Heart right ventricle (tissue), 16 donors: ENCODE measurements at regions not wholly inside any gene's neighbourhood (a gene's known extent, or its start where the extent isn't known, plus 50 kb on each side); places are given as distances from the start of the nearest gene placed in this dataset.
A peak's percentile ranks its signal among the peaks of the same experiment; 100 is the strongest.

Experiments used
- ATAC-seq, 8 donors: fragments of 200-7000 bp; cut with Tn5 transposase; one replicate each; pipeline ENCODE4 v1.9.1; 2020; ENCODE audit warnings: mild to moderate bottlenecking in 8 of 8, moderate library complexity in 8 of 8, moderate number of reproducible peaks in 1 of 8
- DNase-seq, 2 donors: peaks; one replicate each; pipeline ENCODE4 v3.0.0-alpha.2; 2020
- H3K27ac ChIP-seq, 10 donors: fragments of 200-600 bp; sonication (generic) in 2 of 10; one replicate each; pipeline versions ENCODE4 v1.5.0 to v1.8.0; 2020 to 2022; ENCODE audit warnings: mild to moderate bottlenecking in 3 of 10
- H3K27me3 ChIP-seq, 7 donors: fragments of 200-600 bp; one replicate each; pipeline ENCODE4 v1.8.0; 2021 to 2022; ENCODE audit warnings: mild to moderate bottlenecking in 2 of 7
- H3K36me3 ChIP-seq, 9 donors: fragments of 200-600 bp; sonication (generic) in 1 of 9; one replicate each; pipeline versions ENCODE4 v1.5.0 to v1.8.0; 2020 to 2022; ENCODE audit warnings: mild to moderate bottlenecking in 2 of 9
- H3K4me1 ChIP-seq, 9 donors: fragments of 200-600 bp; sonication (generic) in 1 of 9; one replicate each; pipeline versions ENCODE4 v1.5.0 to v1.8.0; 2020 to 2022; ENCODE audit warnings: mild to moderate bottlenecking in 4 of 9
- H3K4me3 ChIP-seq, 10 donors: fragments of 200-600 bp; sonication (generic) in 2 of 10; one replicate each; pipeline versions ENCODE4 v1.5.0 to v1.8.0; 2020 to 2022; ENCODE audit warnings: mild to moderate bottlenecking in 7 of 10, moderate library complexity in 2 of 10
- H3K9me3 ChIP-seq, 11 donors: fragments of 200-600 bp in 10 of 11; sonication (generic) in 2 of 11; one replicate each; pipeline versions ENCODE4 v1.5.0 to v1.8.0; 2013 to 2022; ENCODE audit warnings: mild to moderate bottlenecking in 2 of 11, control low read depth in 1 of 11, moderate library complexity in 1 of 11
- CTCF ChIP-seq, 9 donors: fragments of 200-600 bp; sonication (generic) in 2 of 9; IDR thresholded peaks; one replicate each; pipeline versions ENCODE4 v1.5.0 to v1.8.0; 2021 to 2022; ENCODE audit warnings: antibody characterized with exemption in 9 of 9, mild to moderate bottlenecking in 5 of 9, moderate library complexity in 1 of 9
- WGBS, 2 donors: extraction: QIAGEN DNeasy Blood & Tissue Kit; methylation state at CpG; one replicate each; pipeline ENCODE4 v1.1.7; 2013; ENCODE audit warnings: inconsistent platforms in 1 of 2; 5-methylcytosine and 5-hydroxymethylcytosine counted together
- intact Hi-C, 10 donors: fragments of 100-400 bp; cut with DNase I; formaldehyde crosslinking; loops; one replicate each; pipeline versions ENCODE4 v1.11.1 to v1.14.2; 2022
- donor health status: Arrhythmogenic right ventricular cardiomyopathy.
- donor health status: ischemic (EF 13 %, LVEDD 7.1; RV severe dilation, severe dysfunction).
- donor health status: healthy with polysubstance abuse.
- donor health status: DM: no; HTN: yes; CAD: no.
- donor health status: DM: no; HTN: no; CAD: no.
- donor health status: ischemic (EF 25% LVEDD 6.9; RV normal size, moderate dysfunction).
- donor health status: ischemic (EF 25% LVEDD 5.7; RV mildly dilated, moderate dysfunction).
- donor health status: healthy.
- donor health status: DM: yes; HTN: yes; CAD: no.
- donor health status: Ischemic cardiomyopathy.
- donor health status: ischemic (EF 35%, LVEDD 5.7; RV mildly dilated, moderate dysfunction).
- donor health status: nonischemic (EF 11% LVEDD 7.7; RV severe dilation, severe dysfunction).
- donor health status: DM: yes; HTN: yes; CAD: no.
- donor health status: PGD.
- donor health status: ischemic (EF 29% LVEDD 5.4; RV normal size, mild dysfunction).
- donor health status: nonischemic (EF 23%, LVEDD 6.1; RV moderate dilation, normal function).

- no peaks in the 10 kb centered on the region for H3K27me3 ChIP-seq
- peak; percentile 62 to 93 (median 88) for ATAC-seq
- TF ChIP-seq CTCF (IDR thresholded peaks at IDR 0.05) = no peak
- H3K9me3 ChIP-seq = no peaks in the 10 kb centered on the region
- H3K4me3 ChIP-seq = peak overlapping the region in 8 of 10 donors; percentile 11 to 38 (median 26)
- H3K4me1 ChIP-seq = peaks cover 10 to 56% (median 40%) of the 10 kb centered on the region in 9 donors
- DNase-seq = peak in 1 of 2 donors; percentile 74
- WGBS, 2 donors = 19% methylated on average over 8 of the region's 8 CpGs
- H3K36me3 ChIP-seq = no peaks in the 10 kb centered on the region
- peak overlapping the region; percentile 11 to 81 (median 74) for H3K27ac ChIP-seq
- intact Hi-C loops = no loop called here
These were observed 225.4 kb downstream of the PRL start for GRCh38 chr6:22071270-22072041.

- Histone ChIP-seq H3K9me3 (no peaks in the 10 kb centered on the region), H3K27me3 (no peaks in the 10 kb centered on the region), H3K4me1 (peaks cover 8 to 42% (median 27%) of the 10 kb centered on the region in 9 donors), H3K36me3 (no peaks in the 10 kb centered on the region), H3K27ac (peak overlapping the region in 3 of 10 donors; percentile 27 to 81 (median 77)), H3K4me3 (no peak overlapping the region)
- intact Hi-C loops = no loop called here
- DNase-seq = no peak
- peak in 1 of 8 donors; percentile 28 for ATAC-seq
- TF ChIP-seq CTCF (IDR thresholded peaks at IDR 0.05) = no peak
These were observed 223.9 kb downstream of the PRL start for GRCh38 chr6:22072949-22073348.

- DNase-seq (no peak), ATAC-seq (no peak)
- intact Hi-C loops = no loop called here
- H3K9me3 ChIP-seq = no peaks in the 10 kb centered on the region
- peaks cover 8 to 39% (median 27%) of the 10 kb centered on the region in 9 donors for H3K4me1 ChIP-seq
- H3K27ac ChIP-seq = peak overlapping the region in 2 of 10 donors; percentile 27 to 81
- 91 to 95% methylated on average over 4 of the region's 4 CpGs for WGBS, 2 donors
- no peak for TF ChIP-seq CTCF (IDR thresholded peaks at IDR 0.05)
- no peaks in the 10 kb centered on the region for H3K36me3 ChIP-seq
- no peak overlapping the region for H3K4me3 ChIP-seq
- H3K27me3 ChIP-seq = no peaks in the 10 kb centered on the region
These were observed 223.2 kb downstream of the PRL start for GRCh38 chr6:22073516-22074198.

- no peak for TF ChIP-seq CTCF (IDR thresholded peaks at IDR 0.05)
- WGBS, 2 donors = 98 to 99% methylated on average over 1 of the region's 1 CpG
- Histone ChIP-seq H3K4me3 (no peak overlapping the region), H3K27ac (no peak overlapping the region), H3K9me3 (no peaks in the 10 kb centered on the region), H3K36me3 (no peaks in the 10 kb centered on the region), H3K27me3 (no peaks in the 10 kb centered on the region), H3K4me1 (peaks cover 0 to 10% (median 0%) of the 10 kb centered on the region in 9 donors)
- intact Hi-C loops = no loop called here
- no peak for DNase-seq
- ATAC-seq = no peak
These were observed 218.5 kb downstream of the PRL start for GRCh38 chr6:22078288-22078687.
